ENCODE measurements at regions not wholly inside any gene's neighbourhood (a gene's known extent, or its start where the extent isn't known, plus 50 kb on each side); places are given as distances from the start of the nearest gene placed in this dataset.

GRCh38 chr3:65201926-65202325 is 514.1 kb upstream of the ADAMTS9 start:
- H3K4me3 ChIP-seq (ENCODE audit: low read length): no peak overlapping the region
- DNase-seq (ENCODE audit: low read depth): no peak
- TF ChIP-seq CTCF (conservative IDR thresholded peaks at IDR 0.05; ENCODE audit: low read depth, low read length): no peak

- no peak for TF ChIP-seq CTCF (conservative IDR thresholded peaks at IDR 0.05; ENCODE audit: low read depth, low read length)
- DNase-seq (ENCODE audit: low read depth): no peak
- H3K4me3 ChIP-seq (ENCODE audit: low read length): no peak overlapping the region
Measured at GRCh38 chr3:65200310-65200970, 512.6 kb upstream of the ADAMTS9 start.

- H3K4me3 ChIP-seq (ENCODE audit: low read length): no peak overlapping the region
- no peak for TF ChIP-seq CTCF (conservative IDR thresholded peaks at IDR 0.05; ENCODE audit: low read depth, low read length)
- no peak for DNase-seq (ENCODE audit: low read depth)
Measured at GRCh38 chr3:65196663-65197062, 508.9 kb upstream of the ADAMTS9 start.

GRCh38 chr3:65195211-65196006 is 507.6 kb upstream of the ADAMTS9 start:
- no peak for TF ChIP-seq CTCF (conservative IDR thresholded peaks at IDR 0.05; ENCODE audit: low read depth, low read length)
- H3K4me3 ChIP-seq (ENCODE audit: low read length): no peak overlapping the region
- no peak for DNase-seq (ENCODE audit: low read depth)

GRCh38 chr3:65194744-65195143 is 506.9 kb upstream of the ADAMTS9 start:
- TF ChIP-seq CTCF (conservative IDR thresholded peaks at IDR 0.05; ENCODE audit: low read depth, low read length): no peak

GRCh38 chr3:65194047-65194714 is 506.4 kb upstream of the ADAMTS9 start:
- no peak for DNase-seq (ENCODE audit: low read depth)
- H3K4me3 ChIP-seq (ENCODE audit: low read length): no peak overlapping the region
- TF ChIP-seq CTCF (conservative IDR thresholded peaks at IDR 0.05; ENCODE audit: low read depth, low read length): no peak

More at GRCh38 chr3:65194744-65195143, 506.9 kb upstream of the ADAMTS9 start:
- no peak for DNase-seq (ENCODE audit: low read depth)
- no peak overlapping the region for H3K4me3 ChIP-seq (ENCODE audit: low read length)
